HEK293 (cell line): ENCODE measurements at regions not wholly inside any gene's neighbourhood (a gene's known extent, or its start where the extent isn't known, plus 50 kb on each side); places are given as distances from the start of the nearest gene placed in this dataset.

Source experiments
- CTCF ChIA-PET: fragments of 350-600 bp; formaldehyde crosslinking; extraction: SDS; loops from one replicate; lab custom pipeline; 2021; ENCODE audit warnings: antibody characterized with exemption; lab: Yijun Ruan, JAX
- POLR2A ChIA-PET: fragments of 300-600 bp; formaldehyde crosslinking; extraction: SDS; loops from one replicate; lab custom pipeline; 2020; ENCODE audit warnings: antibody characterized with exemption, inconsistent platforms; lab: Yijun Ruan, JAX
- H3K27ac ChIP-seq: fragments of 200-500 bp; sonication (Bioruptor generic); 2 replicates; pipeline ENCODE4 v1.5.1; 2014; ENCODE audit warnings: low read depth, low read length, control low read depth, inconsistent platforms; ENCODE audit errors: extremely low read depth
- H3K36me3 ChIP-seq, 2 experiments: fragments of 200-500 bp in 1 of 2; sonication (Bioruptor generic) in 1 of 2; 1 replicate in 1 of 2; 2 replicates in 1 of 2; pipeline ENCODE4 v1.5.1; 2014 to 2017; ENCODE audit warnings: inconsistent platforms in 2 of 2, low read length in 2 of 2; ENCODE audit not compliant: control insufficient read depth in 2 of 2, insufficient read depth in 1 of 2
- H3K4me1 ChIP-seq: fragments of 200-500 bp; sonication (Bioruptor generic); 2 replicates; pipeline ENCODE4 v1.5.1; 2014; ENCODE audit warnings: mild to moderate bottlenecking, low read length, inconsistent platforms; ENCODE audit not compliant: control insufficient read depth, insufficient read depth
- H3K4me3 ChIP-seq: 2 replicates; pipeline ENCODE4 v1.5.1; 2011; ENCODE audit warnings: low read depth, mild to moderate bottlenecking, control low read depth, low read length, moderate library complexity
- H3K9me3 ChIP-seq: fragments of 200-500 bp; sonication (Bioruptor generic); 2 replicates; pipeline ENCODE4 v1.5.1; 2014; ENCODE audit warnings: low read depth, low read length, inconsistent platforms; ENCODE audit not compliant: control insufficient read depth, insufficient read depth
- EGR2 ChIP-seq: fragments of 450-650 bp; formaldehyde crosslinking; IDR thresholded peaks from 2 replicates; pipeline ENCODE4 v1.5.1; 2016; ENCODE audit warnings: low read depth, missing biosample characterization, missing genetic modification characterization
- GFI1B ChIP-seq: fragments of 450-650 bp; formaldehyde crosslinking; IDR thresholded peaks from 2 replicates; pipeline ENCODE4 v1.5.1; 2016; ENCODE audit warnings: missing biosample characterization, missing genetic modification characterization
- HOXC10 ChIP-seq: sonication (generic); formaldehyde crosslinking; IDR thresholded peaks from 2 replicates; pipeline ENCODE4 v1.8.1; 2023; ENCODE audit warnings: mild to moderate bottlenecking, missing genetic modification reagents
- KLF8 ChIP-seq: fragments of 450-650 bp; formaldehyde crosslinking; IDR thresholded peaks from 2 replicates; pipeline ENCODE4 v1.5.1; 2016; ENCODE audit warnings: missing biosample characterization, missing genetic modification characterization
- PATZ1 ChIP-seq: fragments of 450-650 bp; formaldehyde crosslinking; IDR thresholded peaks from 2 replicates; pipeline ENCODE4 v1.5.1; 2016; ENCODE audit warnings: missing biosample characterization, missing genetic modification characterization
- TSHZ1 ChIP-seq: fragments of 450-650 bp; formaldehyde crosslinking; IDR thresholded peaks from 2 replicates; pipeline ENCODE4 v1.5.1; 2016; ENCODE audit warnings: missing biosample characterization, missing genetic modification characterization, borderline replicate concordance
- WT1 ChIP-seq: fragments of 450-650 bp; formaldehyde crosslinking; IDR thresholded peaks from 2 replicates; pipeline ENCODE4 v1.5.1; 2016; ENCODE audit warnings: missing biosample characterization, missing genetic modification characterization
- ZFP3 ChIP-seq: fragments of 450-650 bp; formaldehyde crosslinking; IDR thresholded peaks from 2 replicates; pipeline ENCODE4 v1.5.1; 2016; ENCODE audit warnings: low read depth, missing biosample characterization, missing genetic modification characterization
- ZNF132 ChIP-seq: fragments of 450-650 bp; formaldehyde crosslinking; IDR thresholded peaks from 2 replicates; pipeline ENCODE4 v1.5.1; 2017; ENCODE audit warnings: missing biosample characterization, missing genetic modification characterization, borderline replicate concordance
- ZNF48 ChIP-seq: fragments of 450-650 bp; formaldehyde crosslinking; IDR thresholded peaks from 2 replicates; pipeline ENCODE4 v1.5.1; 2016; ENCODE audit warnings: missing biosample characterization, missing genetic modification characterization
- ZNF529 ChIP-seq: fragments of 450-650 bp; formaldehyde crosslinking; IDR thresholded peaks from 2 replicates; pipeline ENCODE4 v1.5.1; 2017; ENCODE audit warnings: missing genetic modification characterization, missing biosample characterization; ENCODE audit not compliant: insufficient replicate concordance
- ZNF548 ChIP-seq: fragments of 450-650 bp; formaldehyde crosslinking; IDR thresholded peaks from 2 replicates; pipeline ENCODE4 v1.5.1; 2016; ENCODE audit warnings: missing biosample characterization, missing genetic modification characterization
- ZNF561 ChIP-seq: fragments of 450-650 bp; IDR thresholded peaks from 2 replicates; pipeline ENCODE4 v1.5.1; 2018; ENCODE audit warnings: missing biosample characterization, missing genetic modification characterization, borderline replicate concordance
- ZNF585B ChIP-seq: fragments of 450-650 bp; formaldehyde crosslinking; IDR thresholded peaks from 2 replicates; pipeline ENCODE4 v1.5.1; 2016; ENCODE audit warnings: missing biosample characterization, missing genetic modification characterization
- ZNF621 ChIP-seq: fragments of 450-650 bp; formaldehyde crosslinking; IDR thresholded peaks from 2 replicates; pipeline ENCODE4 v1.5.1; 2017; ENCODE audit warnings: missing biosample characterization, missing genetic modification characterization
- ZNF664 ChIP-seq: fragments of 450-650 bp; formaldehyde crosslinking; IDR thresholded peaks from 2 replicates; pipeline ENCODE4 v1.5.1; 2016; ENCODE audit warnings: missing biosample characterization, missing genetic modification characterization
- ZNF677 ChIP-seq: fragments of 450-650 bp; IDR thresholded peaks from 2 replicates; pipeline ENCODE4 v1.5.0; 2018; ENCODE audit warnings: missing biosample characterization, mild to moderate bottlenecking, missing genetic modification characterization, moderate library complexity
- ZNF792 ChIP-seq: fragments of 450-650 bp; formaldehyde crosslinking; IDR thresholded peaks from 2 replicates; pipeline ENCODE4 v1.5.1; 2016; ENCODE audit warnings: missing biosample characterization, missing genetic modification characterization
- ZNF830 ChIP-seq: fragments of 450-650 bp; IDR thresholded peaks from 2 replicates; pipeline ENCODE4 v1.5.0; 2018; ENCODE audit warnings: missing biosample characterization, missing genetic modification characterization, low read depth, mild to moderate bottlenecking, moderate library complexity
- ZSCAN5A ChIP-seq: fragments of 450-650 bp; formaldehyde crosslinking; IDR thresholded peaks from 2 replicates; pipeline ENCODE4 v1.5.1; 2016; ENCODE audit warnings: missing biosample characterization, missing genetic modification characterization

GRCh38 chr18:22676423-22676822, 256.7 kb upstream of the RBBP8 start (continued):
- TF ChIP-seq ZNF792 (tag by site-specific recombination) (no peak), KLF8 (tag by site-specific recombination) (no peak), ZFP3 (no peak), TSHZ1 (tag by site-specific recombination) (no peak), ZSCAN5A (tag by site-specific recombination) (no peak)

GRCh38 chr18:22678486-22678885, 254.6 kb upstream of the RBBP8 start:
- Histone ChIP-seq H3K9me3 (no peaks in the 10 kb centered on the region), H3K27ac (no peak overlapping the region), H3K4me1 (peaks cover 7% of the 10 kb centered on the region; the same call in 1 of the 2 replicates), H3K4me3 (no peak overlapping the region), H3K36me3 (no peaks in the 10 kb centered on the region)
- TF ChIP-seq ZNF561 (tag by site-specific recombination) (no peak), EGR2 (no peak), PATZ1 (tag by site-specific recombination) (no peak)
- POLR2A ChIA-PET = no interaction called here
- CTCF ChIA-PET = no interaction called here

- Histone ChIP-seq H3K4me3 (no peak overlapping the region), H3K4me1 (peaks cover 7% of the 10 kb centered on the region; the same call in 1 of the 2 replicates), H3K27ac (no peak overlapping the region), H3K9me3 (no peaks in the 10 kb centered on the region), H3K36me3 (no peaks in the 10 kb centered on the region)
- ChIA-PET POLR2A (no interaction called here), CTCF (no interaction called here)
- TF ChIP-seq ZNF585B (tag by site-specific recombination) = no peak
- TF ChIP-seq ZNF664 (tag by site-specific recombination) = no peak
- TF ChIP-seq ZNF48 (tag by site-specific recombination) = no peak
- TF ChIP-seq ZNF529 (tag by site-specific recombination) = no peak
Measured at GRCh38 chr18:22680944-22681343, 252.2 kb upstream of the RBBP8 start.

GRCh38 chr18:22681908-22682307, 251.2 kb upstream of the RBBP8 start:
- Histone ChIP-seq H3K4me3 (no peak overlapping the region), H3K4me1 (peaks cover 7% of the 10 kb centered on the region; the same call in 1 of the 2 replicates), H3K9me3 (no peaks in the 10 kb centered on the region), H3K27ac (no peak overlapping the region), H3K36me3 (no peaks in the 10 kb centered on the region)
- ChIA-PET POLR2A (no interaction called here), CTCF (interaction anchor here (0.6 to 0.7 kb wide), 3 partner anchors 653 to 786 kb away, joined by 3 read pairs; no protein-coding TSS in a partner anchor)
- TF ChIP-seq KLF8 (tag by site-specific recombination) (no peak), ZNF621 (no peak), ZNF677 (tag by site-specific recombination) (no peak), GFI1B (tag by site-specific recombination) (no peak), WT1 (tag by site-specific recombination) (no peak), ZNF548 (tag by site-specific recombination) (no peak), ZNF132 (tag by site-specific recombination) (no peak), ZNF830 (no peak), HOXC10 (CRISPR knock-in tag) (no peak)
